H1 (cell line): ENCODE measurements at regions not wholly inside any gene's neighbourhood (a gene's known extent, or its start where the extent isn't known, plus 50 kb on each side); places are given as distances from the start of the nearest gene placed in this dataset.

Experiments used
- CTCF ChIP-seq, 3 experiments: IDR thresholded peaks; 1 replicate in 2 of 3; 2 replicates in 1 of 3; pipeline versions ENCODE4 v1.5.1 to v1.6.1; 2011; ENCODE audit warnings: low read length in 3 of 3, mild to moderate bottlenecking in 3 of 3, inconsistent platforms in 2 of 3, low read depth in 1 of 3, moderate library complexity in 1 of 3; ENCODE audit not compliant: insufficient read depth in 1 of 3; ENCODE audit errors: control extremely low read depth in 1 of 3
- JUN ChIP-seq: IDR thresholded peaks from 2 replicates; pipeline ENCODE4 v1.6.1; 2011; ENCODE audit warnings: low read depth, mild to moderate bottlenecking, improper control_type of control experiment, low read length
- POLR2AphosphoS5 ChIP-seq: IDR thresholded peaks from 2 replicates; pipeline ENCODE4 v1.6.1; 2011; ENCODE audit warnings: low read depth, low read length

GRCh38 chr2:144619760-144620159 lies 99.8 kb upstream of the ZEB2 start:
- TF ChIP-seq CTCF (IDR thresholded peaks at IDR 0.05; ENCODE audit: control extremely low read depth in 1 of 3, insufficient read depth in 1 of 3, low read depth in 1 of 3, low read length in 3 of 3) (no peak), JUN (no peak), POLR2AphosphoS5 (no peak)
